HL-60 (cell line): ENCODE measurements at regions not wholly inside any gene's neighbourhood (a gene's known extent, or its start where the extent isn't known, plus 50 kb on each side); places are given as distances from the start of the nearest gene placed in this dataset.

Experiments
- DNase-seq, 2 experiments: peaks; one replicate each; pipeline ENCODE4 v3.0.0-alpha.2; 2010 to 2020; ENCODE audit warnings: low read depth in 1 of 2, low spot score in 1 of 2
- H3K27ac ChIP-seq: fragments of 250-450 bp; sonication (Bioruptor Pico); replicated peaks from 2 replicates; pipeline ENCODE4 v1.5.1; 2020; ENCODE audit warnings: mild to moderate bottlenecking, moderate library complexity
- H3K27me3 ChIP-seq: fragments of 250-450 bp; sonication (Bioruptor Pico); 2 replicates; pipeline ENCODE4 v1.5.1; 2021; ENCODE audit warnings: mild to moderate bottlenecking, moderate library complexity; ENCODE audit not compliant: insufficient read depth, poor library complexity, severe bottlenecking
- H3K4me3 ChIP-seq: replicated peaks from 2 replicates; pipeline ENCODE4 v1.5.1; 2011; ENCODE audit warnings: mild to moderate bottlenecking, control low read depth, low read length; ENCODE audit not compliant: insufficient read depth
- CTCF ChIP-seq: IDR thresholded peaks from one replicate; pipeline ENCODE4 v1.5.1; 2011; ENCODE audit warnings: low read length, control low read depth, inconsistent platforms; ENCODE audit not compliant: insufficient read depth
- GABPA ChIP-seq: IDR thresholded peaks from 2 replicates; pipeline ENCODE4 v1.6.1; 2012; ENCODE audit warnings: low read depth
- POLR2AphosphoS5 ChIP-seq: IDR thresholded peaks from 2 replicates; pipeline ENCODE4 v1.6.1; 2012; ENCODE audit warnings: low read depth
- REST ChIP-seq: IDR thresholded peaks from 2 replicates; pipeline ENCODE4 v1.6.1; 2012; ENCODE audit warnings: low read depth; ENCODE audit not compliant: insufficient replicate concordance
- SPI1 ChIP-seq: IDR thresholded peaks from 2 replicates; pipeline ENCODE4 v1.6.1; 2012; ENCODE audit warnings: low read depth, mild to moderate bottlenecking, borderline replicate concordance

GRCh38 chr12:46499901-46500300 lies 127.3 kb upstream of the SLC38A2 start:
- no peak overlapping the region for H3K27ac ChIP-seq

GRCh38 chr12:46499226-46499625 lies 126.7 kb upstream of the SLC38A2 start:
- no peaks in the 10 kb centered on the region for H3K27me3 ChIP-seq
- TF ChIP-seq POLR2AphosphoS5 (no peak), REST (no peak), SPI1 (no peak), CTCF (no peak), GABPA (no peak)
- no peak for DNase-seq
- no peak overlapping the region for H3K4me3 ChIP-seq
- H3K27ac ChIP-seq, result no peak overlapping the region

More at GRCh38 chr12:46499901-46500300, 127.3 kb upstream of the SLC38A2 start:
- Histone ChIP-seq H3K27me3 (no peaks in the 10 kb centered on the region), H3K4me3 (no peak overlapping the region)
- no peak for DNase-seq
- TF ChIP-seq GABPA, result no peak
- no peak for TF ChIP-seq SPI1
- no peak for TF ChIP-seq CTCF
- TF ChIP-seq POLR2AphosphoS5, result no peak
- no peak for TF ChIP-seq REST

GRCh38 chr12:46497739-46498138 lies 125.2 kb upstream of the SLC38A2 start:
- Histone ChIP-seq H3K27ac (no peak overlapping the region), H3K27me3 (no peaks in the 10 kb centered on the region), H3K4me3 (no peak overlapping the region)
- TF ChIP-seq SPI1, result no peak
- TF ChIP-seq GABPA, result no peak
- no peak for TF ChIP-seq REST
- TF ChIP-seq CTCF, result no peak
- no peak for TF ChIP-seq POLR2AphosphoS5
- DNase-seq, result no peak
